ENCODE measurements at regions not wholly inside any gene's neighbourhood (a gene's known extent, or its start where the extent isn't known, plus 50 kb on each side); places are given as distances from the start of the nearest gene placed in this dataset.

GRCh38 chr4:32572366-32572765 lies 1852.2 kb downstream of the PCDH7 start:
- TF ChIP-seq, protein P1, sequence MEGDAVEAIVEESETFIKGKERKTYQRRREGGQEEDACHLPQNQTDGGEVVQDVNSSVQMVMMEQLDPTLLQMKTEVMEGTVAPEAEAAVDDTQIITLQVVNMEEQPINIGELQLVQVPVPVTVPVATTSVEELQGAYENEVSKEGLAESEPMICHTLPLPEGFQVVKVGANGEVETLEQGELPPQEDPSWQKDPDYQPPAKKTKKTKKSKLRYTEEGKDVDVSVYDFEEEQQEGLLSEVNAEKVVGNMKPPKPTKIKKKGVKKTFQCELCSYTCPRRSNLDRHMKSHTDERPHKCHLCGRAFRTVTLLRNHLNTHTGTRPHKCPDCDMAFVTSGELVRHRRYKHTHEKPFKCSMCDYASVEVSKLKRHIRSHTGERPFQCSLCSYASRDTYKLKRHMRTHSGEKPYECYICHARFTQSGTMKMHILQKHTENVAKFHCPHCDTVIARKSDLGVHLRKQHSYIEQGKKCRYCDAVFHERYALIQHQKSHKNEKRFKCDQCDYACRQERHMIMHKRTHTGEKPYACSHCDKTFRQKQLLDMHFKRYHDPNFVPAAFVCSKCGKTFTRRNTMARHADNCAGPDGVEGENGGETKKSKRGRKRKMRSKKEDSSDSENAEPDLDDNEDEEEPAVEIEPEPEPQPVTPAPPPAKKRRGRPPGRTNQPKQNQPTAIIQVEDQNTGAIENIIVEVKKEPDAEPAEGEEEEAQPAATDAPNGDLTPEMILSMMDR (IDR thresholded peaks at IDR 0.05) = no peak
- ATAC-seq (no peak), DNase-seq (no peak)
- no peak overlapping the region for H3K27ac ChIP-seq
- H3K4me3 ChIP-seq = no peak overlapping the region
- no peaks in the 10 kb centered on the region for H3K36me3 ChIP-seq
- H3K4me1 ChIP-seq = no peaks in the 10 kb centered on the region
- intact Hi-C loops (cut with DNase I) = no loop called here
- H3K9me3 ChIP-seq = no peaks in the 10 kb centered on the region
- H3K27me3 ChIP-seq = no peaks in the 10 kb centered on the region

DNA sequence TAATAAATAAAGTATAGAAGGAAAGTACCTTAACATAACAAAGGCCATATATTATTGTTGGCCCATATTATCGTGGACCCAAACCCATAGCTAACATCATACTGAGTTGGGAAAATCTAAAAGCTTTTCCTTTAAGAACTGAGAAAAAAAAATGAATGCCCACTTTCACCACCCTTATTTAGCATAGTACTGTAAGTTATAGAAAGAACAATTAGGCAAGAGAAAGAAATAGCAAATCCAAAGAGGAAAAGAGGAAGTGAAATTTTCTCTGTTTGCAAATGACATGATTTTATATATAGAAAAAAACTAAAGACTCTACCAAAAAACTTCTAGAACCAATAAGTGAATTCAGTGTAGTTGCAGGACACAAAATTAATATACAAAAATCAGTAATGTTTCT lies 1854.6 kb downstream of the PCDH7 start:
- no peaks in the 10 kb centered on the region for H3K9me3 ChIP-seq
- H3K4me1 ChIP-seq = no peaks in the 10 kb centered on the region
- no peaks in the 10 kb centered on the region for H3K36me3 ChIP-seq
- no peaks in the 10 kb centered on the region for H3K27me3 ChIP-seq
- DNase-seq = no peak
- TF ChIP-seq, protein P1 (IDR thresholded peaks at IDR 0.05) = no peak
- ATAC-seq = no peak
- intact Hi-C loops (cut with DNase I) = no loop called here
- H3K27ac ChIP-seq = no peak overlapping the region
- H3K4me3 ChIP-seq = no peak overlapping the region

GRCh38 chr4:32589097-32589496 lies 1868.9 kb downstream of the PCDH7 start:
- TF ChIP-seq, protein P1 (IDR thresholded peaks at IDR 0.05) = no peak
- Histone ChIP-seq H3K27ac (no peak overlapping the region), H3K36me3 (no peaks in the 10 kb centered on the region), H3K9me3 (no peaks in the 10 kb centered on the region), H3K4me1 (no peaks in the 10 kb centered on the region), H3K4me3 (no peak overlapping the region), H3K27me3 (no peaks in the 10 kb centered on the region)
- intact Hi-C loops (cut with DNase I) = no loop called here
- DNase-seq (no peak), ATAC-seq (no peak)

DNA sequence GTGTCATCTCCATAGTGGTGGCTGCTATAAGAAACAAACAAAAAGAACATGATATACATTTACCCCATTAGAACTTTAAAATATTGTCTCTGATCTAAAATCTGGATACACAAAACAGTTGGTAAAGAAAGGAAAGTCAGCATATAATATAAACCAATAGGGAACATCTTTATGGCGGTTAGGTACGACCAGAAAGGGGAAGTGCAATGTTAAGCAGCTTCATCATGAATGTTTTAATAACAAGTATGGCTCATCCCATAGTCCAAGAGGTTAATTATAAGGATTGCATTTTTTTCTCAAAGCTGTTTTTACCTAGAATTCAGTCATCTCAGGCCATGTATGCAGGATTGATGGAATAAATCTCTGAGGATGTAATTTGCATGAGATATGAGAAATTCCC lies 1869.7 kb downstream of the PCDH7 start:
- H3K36me3 ChIP-seq = no peaks in the 10 kb centered on the region
- H3K4me3 ChIP-seq = no peak overlapping the region
- intact Hi-C loops (cut with DNase I) = no loop called here
- TF ChIP-seq, protein P1 (IDR thresholded peaks at IDR 0.05) = no peak
- H3K27ac ChIP-seq = no peak overlapping the region
- ATAC-seq (no peak), DNase-seq (no peak)
- H3K27me3 ChIP-seq = no peaks in the 10 kb centered on the region
- no peaks in the 10 kb centered on the region for H3K9me3 ChIP-seq
- no peaks in the 10 kb centered on the region for H3K4me1 ChIP-seq

DNA sequence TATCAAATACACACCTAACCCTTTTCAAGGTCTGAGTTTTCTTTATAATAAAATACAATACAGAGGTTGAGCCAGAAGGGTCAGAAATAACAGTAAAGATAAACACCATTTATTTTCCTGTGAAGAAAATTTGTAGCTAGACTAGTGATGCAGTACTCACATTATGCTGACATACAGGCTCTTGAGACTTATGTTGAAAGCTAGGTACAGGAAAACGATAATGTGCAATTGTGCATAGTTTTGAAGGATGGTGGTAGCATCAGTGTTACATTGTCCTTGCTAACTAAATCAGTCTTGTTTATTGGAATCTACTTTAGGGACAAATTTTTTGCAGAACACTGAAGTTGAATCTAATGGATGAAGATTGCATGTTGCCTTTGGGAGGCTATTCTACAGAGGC lies 1877.2 kb downstream of the PCDH7 start:
- no peaks in the 10 kb centered on the region for H3K36me3 ChIP-seq
- ATAC-seq (no peak), DNase-seq (no peak)
- TF ChIP-seq, protein P1 (IDR thresholded peaks at IDR 0.05) = no peak
- no peaks in the 10 kb centered on the region for H3K27me3 ChIP-seq
- intact Hi-C loops (cut with DNase I) = no loop called here
- no peaks in the 10 kb centered on the region for H3K9me3 ChIP-seq
- H3K4me3 ChIP-seq = no peak overlapping the region
- no peak overlapping the region for H3K27ac ChIP-seq
- no peaks in the 10 kb centered on the region for H3K4me1 ChIP-seq

GRCh38 chr4:32601848-32602247 lies 1881.7 kb downstream of the PCDH7 start:
- no peaks in the 10 kb centered on the region for H3K9me3 ChIP-seq
- TF ChIP-seq, protein P1 (IDR thresholded peaks at IDR 0.05) = no peak
- intact Hi-C loops (cut with DNase I) = no loop called here
- DNase-seq (no peak), ATAC-seq (no peak)
- H3K27me3 ChIP-seq = no peaks in the 10 kb centered on the region
- H3K27ac ChIP-seq = no peak overlapping the region
- no peak overlapping the region for H3K4me3 ChIP-seq
- no peaks in the 10 kb centered on the region for H3K4me1 ChIP-seq
- no peaks in the 10 kb centered on the region for H3K36me3 ChIP-seq
